IMR-90 (cell line): ENCODE measurements at regions not wholly inside any gene's neighbourhood (a gene's known extent, or its start where the extent isn't known, plus 50 kb on each side); places are given as distances from the start of the nearest gene placed in this dataset.

Experiments used
- ATAC-seq: fragments of 200-7000 bp; cut with Tn5 transposase; 2 replicates; pipeline ENCODE4 v1.9.1; 2020; ENCODE audit warnings: low read depth, mild to moderate bottlenecking, moderate library complexity
- BruUV-seq: library from RNA; stranded (reverse); fragments of 400-500 nt; replicated peaks from 2 replicates; lab custom pipeline; 2021; lab: Mats Ljungman, UMichigan
- CTCF ChIA-PET: fragments of 300-600 bp; formaldehyde crosslinking; extraction: SDS; loops from one replicate; lab custom pipeline; 2021; ENCODE audit warnings: antibody characterized with exemption; lab: Yijun Ruan, JAX
- POLR2A ChIA-PET: fragments of 300-600 bp; sonication (Branson Sonifier 250); formaldehyde crosslinking; loops from one replicate; lab custom pipeline; 2022; ENCODE audit warnings: antibody characterized with exemption; ENCODE audit not compliant: unreplicated experiment; lab: Charles Lee
- DNase-seq: peaks from one replicate; pipeline ENCODE4 v3.0.0; 2013
- H2AFZ ChIP-seq: replicated peaks from 2 replicates; pipeline ENCODE3; 2013; ENCODE audit warnings: low read length, mild to moderate bottlenecking; ENCODE audit not compliant: poor library complexity
- H2AK5ac ChIP-seq: 2 replicates; pipeline ENCODE4 v1.6.1; 2013; ENCODE audit warnings: low read depth, low read length, inconsistent platforms
- H2AK9ac ChIP-seq: replicated peaks from 2 replicates; pipeline ENCODE3; 2013; ENCODE audit warnings: mild to moderate bottlenecking, low read depth, low read length, moderate library complexity; ENCODE audit not compliant: poor library complexity
- H2BK120ac ChIP-seq: 2 replicates; pipeline ENCODE4 v1.6.1; 2013; ENCODE audit warnings: low read depth, low read length, inconsistent platforms
- H2BK15ac ChIP-seq: 3 replicates; pipeline ENCODE4 v1.6.1; 2013; ENCODE audit warnings: low read depth, low read length, inconsistent platforms
- H2BK20ac ChIP-seq: 2 replicates; pipeline ENCODE4 v1.6.1; 2013; ENCODE audit warnings: low read depth, mild to moderate bottlenecking, inconsistent platforms, low read length, moderate library complexity
- H2BK5ac ChIP-seq: 2 replicates; pipeline ENCODE4 v1.6.1; 2013; ENCODE audit warnings: mild to moderate bottlenecking, low read depth, low read length, inconsistent platforms; ENCODE audit not compliant: poor library complexity, severe bottlenecking
- H3K14ac ChIP-seq: replicated peaks from 2 replicates; pipeline ENCODE4 v1.6.1; 2013; ENCODE audit warnings: low read depth, low read length, inconsistent platforms
- H3K18ac ChIP-seq: 2 replicates; pipeline ENCODE4 v1.6.1; 2013; ENCODE audit warnings: low read depth, low read length, control low read depth
- H3K23ac ChIP-seq: 2 replicates; pipeline ENCODE4 v1.6.1; 2013; ENCODE audit warnings: low read depth, low read length, inconsistent platforms
- H3K27ac ChIP-seq: 2 replicates; pipeline ENCODE4 v1.5.1; 2013; ENCODE audit warnings: mild to moderate bottlenecking, control low read depth, low read length; ENCODE audit not compliant: insufficient read depth
- H3K27me3 ChIP-seq: 2 replicates; pipeline ENCODE4 v1.6.1; 2013; ENCODE audit warnings: low read length; ENCODE audit not compliant: control insufficient read depth, insufficient read depth
- H3K36me3 ChIP-seq: 2 replicates; pipeline ENCODE4 v1.6.1; 2013; ENCODE audit warnings: low read length, mixed read lengths; ENCODE audit not compliant: control insufficient read depth, insufficient read depth
- H3K4ac ChIP-seq: 2 replicates; pipeline ENCODE4 v1.6.1; 2013; ENCODE audit warnings: low read depth, low read length, inconsistent platforms
- H3K4me1 ChIP-seq: 2 replicates; pipeline ENCODE4 v1.6.1; 2013; ENCODE audit warnings: low read length, mixed read lengths; ENCODE audit not compliant: control insufficient read depth, insufficient read depth
- H3K4me2 ChIP-seq: 2 replicates; pipeline ENCODE4 v1.6.1; 2013; ENCODE audit warnings: low read depth, mild to moderate bottlenecking, control low read depth, low read length, moderate library complexity
- H3K4me3 ChIP-seq: 2 replicates; pipeline ENCODE4 v1.5.1; 2013; ENCODE audit warnings: low read depth, mild to moderate bottlenecking, control low read depth, low read length, moderate library complexity; ENCODE audit not compliant: insufficient read depth
- H3K56ac ChIP-seq: 2 replicates; pipeline ENCODE4 v1.6.1; 2013; ENCODE audit warnings: low read length, inconsistent platforms; ENCODE audit not compliant: insufficient read depth; ENCODE audit errors: extremely low read depth
- H3K79me1 ChIP-seq, 2 experiments: 2 replicates each; pipeline ENCODE4 v1.6.1; 2013; ENCODE audit warnings: low read length in 2 of 2, inconsistent platforms in 1 of 2, low read depth in 1 of 2
- H3K9ac ChIP-seq: 2 replicates; pipeline ENCODE4 v1.6.1; 2013; ENCODE audit warnings: low read depth, low read length, control low read depth
- H3K9me1 ChIP-seq: 2 replicates; pipeline ENCODE4 v1.6.1; 2013; ENCODE audit warnings: low read length, inconsistent platforms; ENCODE audit not compliant: insufficient read depth
- H3K9me3 ChIP-seq: 2 replicates; pipeline ENCODE4 v1.6.1; 2013; ENCODE audit warnings: low read length; ENCODE audit not compliant: control insufficient read depth, insufficient read depth
- H4K20me1 ChIP-seq: 2 replicates; pipeline ENCODE4 v1.6.1; 2013; ENCODE audit warnings: low read length, inconsistent platforms; ENCODE audit not compliant: insufficient read depth
- H4K5ac ChIP-seq: 2 replicates; pipeline ENCODE4 v1.6.1; 2013; ENCODE audit warnings: mild to moderate bottlenecking, low read depth, low read length, control low read depth
- H4K8ac ChIP-seq, 2 experiments: 2 replicates each; pipeline ENCODE4 v1.6.1; 2013; ENCODE audit warnings: low read depth in 2 of 2, low read length in 2 of 2, control low read depth in 1 of 2, inconsistent platforms in 1 of 2
- H4K91ac ChIP-seq: 2 replicates; pipeline ENCODE4 v1.6.1; 2013; ENCODE audit warnings: low read depth, low read length, inconsistent platforms; ENCODE audit not compliant: insufficient read depth
- BHLHE40 ChIP-seq: fragments of 150-350 bp; IDR thresholded peaks from 2 replicates; pipeline ENCODE4 v1.6.1; 2016; ENCODE audit warnings: mild to moderate bottlenecking, low read depth, low read length
- CEBPB ChIP-seq: IDR thresholded peaks from 2 replicates; pipeline ENCODE4 v1.6.1; 2012; ENCODE audit warnings: low read depth, low read length, improper control_type of control experiment
- CHD1 ChIP-seq: IDR thresholded peaks from 2 replicates; pipeline ENCODE4 v1.6.1; 2012; ENCODE audit warnings: low read depth, low read length, improper control_type of control experiment
- ELK1 ChIP-seq: fragments of 150-350 bp; IDR thresholded peaks from 2 replicates; pipeline ENCODE4 v1.6.1; 2016; ENCODE audit warnings: low read depth, mild to moderate bottlenecking, low read length, moderate library complexity, borderline replicate concordance
- FOS ChIP-seq: fragments of 150-350 bp; IDR thresholded peaks from 2 replicates; pipeline ENCODE4 v1.6.1; 2016; ENCODE audit warnings: low read depth, low read length
- MAFK ChIP-seq: IDR thresholded peaks from 2 replicates; pipeline ENCODE4 v1.6.1; 2012; ENCODE audit warnings: low read depth, low read length, improper control_type of control experiment
- MAZ ChIP-seq: IDR thresholded peaks from 2 replicates; pipeline ENCODE4 v1.6.1; 2012; ENCODE audit warnings: low read depth, mild to moderate bottlenecking, low read length, improper control_type of control experiment, moderate library complexity, borderline replicate concordance
- MXI1 ChIP-seq: IDR thresholded peaks from 2 replicates; pipeline ENCODE4 v1.6.1; 2012; ENCODE audit warnings: low read depth, mild to moderate bottlenecking, low read length, moderate library complexity, borderline replicate concordance
- NFE2L2 ChIP-seq: fragments of 150-350 bp; IDR thresholded peaks from 2 replicates; pipeline ENCODE4 v1.6.1; 2016; ENCODE audit warnings: low read depth, mild to moderate bottlenecking, low read length
- POLR2A ChIP-seq: IDR thresholded peaks from 2 replicates; pipeline ENCODE4 v1.6.1; 2012; ENCODE audit warnings: mild to moderate bottlenecking, low read depth, low read length
- RAD21 ChIP-seq: IDR thresholded peaks from 2 replicates; pipeline ENCODE4 v1.6.1; 2012; ENCODE audit warnings: low read length, improper control_type of control experiment
- RCOR1 ChIP-seq: IDR thresholded peaks from 2 replicates; pipeline ENCODE4 v1.6.1; 2012; ENCODE audit warnings: mild to moderate bottlenecking, low read length, improper control_type of control experiment; ENCODE audit not compliant: insufficient replicate concordance
- RFX5 ChIP-seq: IDR thresholded peaks from 2 replicates; pipeline ENCODE4 v1.8.0; 2012; ENCODE audit warnings: low read depth, mild to moderate bottlenecking, low read length, moderate library complexity
- SMC3 ChIP-seq: fragments of 150-350 bp; IDR thresholded peaks from 2 replicates; pipeline ENCODE4 v1.6.1; 2016; ENCODE audit warnings: low read depth, mild to moderate bottlenecking, antibody characterized with exemption, low read length, moderate library complexity
- USF2 ChIP-seq: fragments of 150-350 bp; IDR thresholded peaks from 2 replicates; pipeline ENCODE4 v1.6.1; 2017; ENCODE audit warnings: mild to moderate bottlenecking, antibody characterized with exemption, low read length, low read depth
- WGBS, 2 experiments: methylation state at CpG; one replicate each; pipeline versions ENCODE4 v1.1.5 to v1.1.7; 2013; ENCODE audit warnings: missing lambda C conversion rate in 2 of 2; ENCODE audit not compliant: insufficient read length in 1 of 2; ENCODE audit errors: extremely low coverage in 2 of 2; 5-methylcytosine and 5-hydroxymethylcytosine counted together
- dilution Hi-C: fragments of 300-500 bp; cut with HindIII; formaldehyde crosslinking; loops from one replicate; pipeline ENCODE4 v1.14.3; 2018; ENCODE audit warnings: low sequenced_read_pairs; ENCODE audit not compliant: unreplicated experiment
- in situ Hi-C: fragments of 300-500 bp; cut with MboI; formaldehyde crosslinking; loops from 3 replicates; pipeline ENCODE4 v1.14.3; 2019; ENCODE audit warnings: low sequenced_read_pairs, inconsistent platforms, mixed read lengths
- intact Hi-C: fragments of 100-400 bp; cut with micrococcal nuclease; formaldehyde crosslinking; loops from 2 replicates; pipeline ENCODE4 v1.10.0; 2022
- TF ChIP-seq, protein P1 (sequence below): conservative IDR thresholded peaks from 2 replicates; pipeline ENCODE4 v1.5.1; 2012; ENCODE audit warnings: mild to moderate bottlenecking, low read depth, low read length, improper control_type of control experiment

GRCh38 chr5:14003513-14003912, 59.0 kb upstream of the DNAH5 start:
- ChIA-PET POLR2A (interaction anchor here (1.1 kb wide), 1 partner anchor 142 kb away, joined by 3 read pairs; no protein-coding TSS in a partner anchor), CTCF (no interaction called here)
- peak overlapping the region; percentile 88; the same call in 1 of the 2 replicates for H3K4ac ChIP-seq
- H4K91ac ChIP-seq: peak overlapping the region; percentile 82
- no peak overlapping the region for H3K9ac ChIP-seq
- H3K18ac ChIP-seq: peak overlapping the region; percentile 66
- H2AK9ac ChIP-seq: no peak overlapping the region
- H3K27ac ChIP-seq: peak overlapping the region; percentile 38; the same call in 1 of the 2 replicates
- dilution Hi-C loops: no loop called here
- ATAC-seq: no peak
- peaks cover 10% of the 10 kb centered on the region for H3K36me3 ChIP-seq
- H4K20me1 ChIP-seq: no peaks in the 10 kb centered on the region
- H2AFZ ChIP-seq: no peak overlapping the region
- BruUV-seq: no TSS peak
- peaks cover 25% of the 10 kb centered on the region for H3K4me1 ChIP-seq
- H3K79me1 ChIP-seq: peaks cover 50 to 82% of the 10 kb centered on the region in 2 experiments
- intact Hi-C loops: no loop called here
- H3K9me1 ChIP-seq: peaks cover 18% of the 10 kb centered on the region
- H3K56ac ChIP-seq: no peak overlapping the region; the same call in 1 of the 2 replicates
- no peak overlapping the region for H3K4me3 ChIP-seq
- peak overlapping the region; percentile 77; the same call in 1 of the 2 replicates for H3K14ac ChIP-seq
- WGBS, 2 experiments: no CpG with 5 or more reads among the region's 2 CpGs
- H2BK15ac ChIP-seq: peak overlapping the region; percentile 98; the same call in 2 of the 3 replicates
- H2AK5ac ChIP-seq: peak overlapping the region; percentile 91
- in situ Hi-C loops: no loop called here
- H3K23ac ChIP-seq: peak overlapping the region; percentile 58; the same call in 1 of the 2 replicates
- H2BK20ac ChIP-seq: peak overlapping the region; percentile 95
- no peak for TF ChIP-seq NFE2L2
- no peak for TF ChIP-seq MAFK
- no peak for TF ChIP-seq RFX5
- no peak for TF ChIP-seq USF2
- TF ChIP-seq RCOR1: no peak
- no peak for TF ChIP-seq CEBPB
- no peak for TF ChIP-seq RAD21
- no peak for TF ChIP-seq MXI1
- no peak for TF ChIP-seq FOS
- TF ChIP-seq ELK1: no peak
- TF ChIP-seq SMC3: no peak
- no peak for TF ChIP-seq CHD1
- TF ChIP-seq POLR2A: no peak
- no peak for TF ChIP-seq MAZ
- TF ChIP-seq, protein P1, sequence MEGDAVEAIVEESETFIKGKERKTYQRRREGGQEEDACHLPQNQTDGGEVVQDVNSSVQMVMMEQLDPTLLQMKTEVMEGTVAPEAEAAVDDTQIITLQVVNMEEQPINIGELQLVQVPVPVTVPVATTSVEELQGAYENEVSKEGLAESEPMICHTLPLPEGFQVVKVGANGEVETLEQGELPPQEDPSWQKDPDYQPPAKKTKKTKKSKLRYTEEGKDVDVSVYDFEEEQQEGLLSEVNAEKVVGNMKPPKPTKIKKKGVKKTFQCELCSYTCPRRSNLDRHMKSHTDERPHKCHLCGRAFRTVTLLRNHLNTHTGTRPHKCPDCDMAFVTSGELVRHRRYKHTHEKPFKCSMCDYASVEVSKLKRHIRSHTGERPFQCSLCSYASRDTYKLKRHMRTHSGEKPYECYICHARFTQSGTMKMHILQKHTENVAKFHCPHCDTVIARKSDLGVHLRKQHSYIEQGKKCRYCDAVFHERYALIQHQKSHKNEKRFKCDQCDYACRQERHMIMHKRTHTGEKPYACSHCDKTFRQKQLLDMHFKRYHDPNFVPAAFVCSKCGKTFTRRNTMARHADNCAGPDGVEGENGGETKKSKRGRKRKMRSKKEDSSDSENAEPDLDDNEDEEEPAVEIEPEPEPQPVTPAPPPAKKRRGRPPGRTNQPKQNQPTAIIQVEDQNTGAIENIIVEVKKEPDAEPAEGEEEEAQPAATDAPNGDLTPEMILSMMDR: no peak
- TF ChIP-seq BHLHE40: no peak
- peak overlapping the region; percentile 97 for H2BK120ac ChIP-seq
- DNase-seq: no peak
- H3K9me3 ChIP-seq: peaks cover 5% of the 10 kb centered on the region
- no peak overlapping the region for H3K4me2 ChIP-seq
- peak overlapping the region; percentile 56 to 95 for H4K8ac ChIP-seq
- H4K5ac ChIP-seq: peak overlapping the region; percentile 49
- H3K27me3 ChIP-seq: no peaks in the 10 kb centered on the region
- H2BK5ac ChIP-seq: no peak overlapping the region
